ENCODE measurements at regions not wholly inside any gene's neighbourhood (a gene's known extent, or its start where the extent isn't known, plus 50 kb on each side); places are given as distances from the start of the nearest gene placed in this dataset.

GRCh38 chr22:27312565-27312964 lies 489.0 kb downstream of the MN1 start:
- H3K27ac ChIP-seq, result no peak overlapping the region
- DNase-seq (ENCODE audit: low spot score in 2 of 2), result no peak
- no peaks in the 10 kb centered on the region for H3K27me3 ChIP-seq
- peaks cover 5 to 24% of the 10 kb centered on the region in 2 donors for H3K4me1 ChIP-seq
- H3K36me3 ChIP-seq, result no peaks in the 10 kb centered on the region
- intact Hi-C loops (cut with DNase I), result no loop called here
- no peak overlapping the region for H3K4me3 ChIP-seq
- no peaks in the 10 kb centered on the region for H3K9me3 ChIP-seq
- no peak for TF ChIP-seq CTCF (IDR thresholded peaks at IDR 0.05)

- Histone ChIP-seq H3K4me3 (peak overlapping the region in 1 of 2 donors; percentile 26), H3K4me1 (peaks cover 5 to 24% of the 10 kb centered on the region in 2 donors), H3K9me3 (no peaks in the 10 kb centered on the region), H3K27me3 (no peaks in the 10 kb centered on the region), H3K27ac (peak overlapping the region; percentile 37 to 46), H3K36me3 (no peaks in the 10 kb centered on the region)
- TF ChIP-seq CTCF (IDR thresholded peaks at IDR 0.05), result no peak
- intact Hi-C loops (cut with DNase I), result no loop called here
- no peak for DNase-seq (ENCODE audit: low spot score in 2 of 2)
Measured at GRCh38 chr22:27312966-27313855, 488.3 kb downstream of the MN1 start.

- TF ChIP-seq CTCF (IDR thresholded peaks at IDR 0.05), result no peak
- H3K4me1 ChIP-seq, result peaks cover 5 to 24% of the 10 kb centered on the region in 2 donors
- no peaks in the 10 kb centered on the region for H3K9me3 ChIP-seq
- intact Hi-C loops (cut with DNase I), result no loop called here
- no peaks in the 10 kb centered on the region for H3K36me3 ChIP-seq
- no peaks in the 10 kb centered on the region for H3K27me3 ChIP-seq
- DNase-seq (ENCODE audit: low spot score in 2 of 2), result no peak
- no peak overlapping the region for H3K4me3 ChIP-seq
- no peak overlapping the region for H3K27ac ChIP-seq
Measured at GRCh38 chr22:27314276-27314807, 487.2 kb downstream of the MN1 start.

GRCh38 chr22:27315833-27316232 lies 485.7 kb downstream of the MN1 start:
- H3K4me1 ChIP-seq, result peaks cover 5 to 20% of the 10 kb centered on the region in 2 donors
- H3K36me3 ChIP-seq, result no peaks in the 10 kb centered on the region
- H3K27ac ChIP-seq, result no peak overlapping the region
- H3K4me3 ChIP-seq, result no peak overlapping the region
- intact Hi-C loops (cut with DNase I), result no loop called here
- no peak for DNase-seq (ENCODE audit: low spot score in 2 of 2)
- TF ChIP-seq CTCF (IDR thresholded peaks at IDR 0.05), result no peak
- H3K27me3 ChIP-seq, result no peaks in the 10 kb centered on the region
- H3K9me3 ChIP-seq, result no peaks in the 10 kb centered on the region

- Histone ChIP-seq H3K4me1 (peaks cover 5 to 15% of the 10 kb centered on the region in 2 donors), H3K36me3 (no peaks in the 10 kb centered on the region), H3K4me3 (no peak overlapping the region), H3K9me3 (no peaks in the 10 kb centered on the region), H3K27me3 (no peaks in the 10 kb centered on the region), H3K27ac (no peak overlapping the region)
- no peak for TF ChIP-seq CTCF (IDR thresholded peaks at IDR 0.05)
- intact Hi-C loops (cut with DNase I), result no loop called here
- no peak for DNase-seq (ENCODE audit: low spot score in 2 of 2)
Measured at GRCh38 chr22:27317096-27317495, 484.5 kb downstream of the MN1 start.
